ENCODE measurements at regions not wholly inside any gene's neighbourhood (a gene's known extent, or its start where the extent isn't known, plus 50 kb on each side); places are given as distances from the start of the nearest gene placed in this dataset.
"Not testable (repeated sequence)": the region's sequence is repeated elsewhere in the genome, so short reads cannot be mapped to it uniquely, and the experiment has no call there.

- in situ Hi-C loops (cut with HindIII; ENCODE audit: low sequenced_read_pairs): no loop called here
Observed at GRCh38 chr3:177904621-177905020, 631.6 kb upstream of the KCNMB2 start.

GRCh38 chr3:177905173-177906125, 630.8 kb upstream of the KCNMB2 start:
- peak; percentile 96 for DNase-seq (ENCODE audit: low read depth, low spot score)
- in situ Hi-C loops (cut with HindIII; ENCODE audit: low sequenced_read_pairs): no loop called here
- no peak overlapping the region for H3K4me3 ChIP-seq (ENCODE audit: low read depth, low read length)
- TF ChIP-seq CTCF (IDR thresholded peaks at IDR 0.05; ENCODE audit: low read depth, low read length): no peak

More at GRCh38 chr3:177904621-177905020, 631.6 kb upstream of the KCNMB2 start:
- DNase-seq (ENCODE audit: low read depth, low spot score): no peak
- H3K4me3 ChIP-seq (ENCODE audit: low read depth, low read length): no peak overlapping the region
- TF ChIP-seq CTCF (IDR thresholded peaks at IDR 0.05; ENCODE audit: low read depth, low read length): no peak

- TF ChIP-seq CTCF (IDR thresholded peaks at IDR 0.05; ENCODE audit: low read depth, low read length): no peak
- peak; percentile 93 for DNase-seq (ENCODE audit: low read depth, low spot score)
- in situ Hi-C loops (cut with HindIII; ENCODE audit: low sequenced_read_pairs): no loop called here
- H3K4me3 ChIP-seq (ENCODE audit: low read depth, low read length): no peak overlapping the region
Observed at GRCh38 chr3:177906126-177906511, 630.1 kb upstream of the KCNMB2 start.

GRCh38 chr3:177906578-177907229, 629.5 kb upstream of the KCNMB2 start:
- H3K4me3 ChIP-seq (ENCODE audit: low read depth, low read length): no peak overlapping the region
- in situ Hi-C loops (cut with HindIII; ENCODE audit: low sequenced_read_pairs): no loop called here

GRCh38 chr3:177909530-177909929, 626.7 kb upstream of the KCNMB2 start:
- in situ Hi-C loops (cut with HindIII; ENCODE audit: low sequenced_read_pairs); H3K4me3 ChIP-seq (ENCODE audit: low read depth, low read length); DNase-seq (ENCODE audit: low read depth, low spot score): not testable (repeated sequence)

More at GRCh38 chr3:177906578-177907229, 629.5 kb upstream of the KCNMB2 start:
- DNase-seq (ENCODE audit: low read depth, low spot score): no peak
- TF ChIP-seq CTCF (IDR thresholded peaks at IDR 0.05; ENCODE audit: low read depth, low read length): no peak

- in situ Hi-C loops (cut with HindIII; ENCODE audit: low sequenced_read_pairs): no loop called here
- no peak for TF ChIP-seq CTCF (IDR thresholded peaks at IDR 0.05; ENCODE audit: low read depth, low read length)
- no peak overlapping the region for H3K4me3 ChIP-seq (ENCODE audit: low read depth, low read length)
- DNase-seq (ENCODE audit: low read depth, low spot score): no peak
Observed at GRCh38 chr3:177914224-177914623, 622.0 kb upstream of the KCNMB2 start.

GRCh38 chr3:177916461-177916860, 619.8 kb upstream of the KCNMB2 start:
- in situ Hi-C loops (cut with HindIII; ENCODE audit: low sequenced_read_pairs): no loop called here
- TF ChIP-seq CTCF (IDR thresholded peaks at IDR 0.05; ENCODE audit: low read depth, low read length): no peak
- no peak for DNase-seq (ENCODE audit: low read depth, low spot score)
- H3K4me3 ChIP-seq (ENCODE audit: low read depth, low read length): no peak overlapping the region

All from astrocyte of the spinal cord (primary cell).